ENCODE measurements at regions not wholly inside any gene's neighbourhood (a gene's known extent, or its start where the extent isn't known, plus 50 kb on each side); places are given as distances from the start of the nearest gene placed in this dataset.
"Not testable (repeated sequence)": the region's sequence is repeated elsewhere in the genome, so short reads cannot be mapped to it uniquely, and the experiment has no call there.

- not testable (repeated sequence) for FAIRE-seq; DNase-seq (ENCODE audit: insufficient read length, low spot score)
Measured at GRCh38 chr13:111631271-111631670, 310.8 kb downstream of the TEX29 start.

- no peak for FAIRE-seq
Measured at GRCh38 chr13:111632906-111633305, 312.5 kb downstream of the TEX29 start.

GRCh38 chr13:111633401-111633800 lies 313.0 kb downstream of the TEX29 start:
- FAIRE-seq = no peak

More at GRCh38 chr13:111632906-111633305, 312.5 kb downstream of the TEX29 start:
- DNase-seq (ENCODE audit: insufficient read length, low spot score) = no peak

GRCh38 chr13:111634410-111634809 lies 314.0 kb downstream of the TEX29 start:
- no peak for DNase-seq (ENCODE audit: insufficient read length, low spot score)
- no peak for FAIRE-seq

More at GRCh38 chr13:111633401-111633800, 313.0 kb downstream of the TEX29 start:
- no peak for DNase-seq (ENCODE audit: insufficient read length, low spot score)

GRCh38 chr13:111636271-111636670 lies 315.8 kb downstream of the TEX29 start:
- no peak for FAIRE-seq
- no peak for DNase-seq (ENCODE audit: insufficient read length, low spot score)

GRCh38 chr13:111636804-111637203 lies 316.4 kb downstream of the TEX29 start:
- DNase-seq (ENCODE audit: insufficient read length, low spot score) = no peak
- FAIRE-seq = no peak

- no peak for FAIRE-seq
- DNase-seq (ENCODE audit: insufficient read length, low spot score) = no peak
Measured at GRCh38 chr13:111637365-111637764, 316.9 kb downstream of the TEX29 start.

- no peak for DNase-seq (ENCODE audit: insufficient read length, low spot score)
- FAIRE-seq = no peak
Measured at GRCh38 chr13:111638233-111638632, 317.8 kb downstream of the TEX29 start.

- DNase-seq (ENCODE audit: insufficient read length, low spot score) (no peak), FAIRE-seq (no peak)
Measured at GRCh38 chr13:111639196-111639705, 318.8 kb downstream of the TEX29 start.

GRCh38 chr13:111640006-111640405 lies 319.6 kb downstream of the TEX29 start:
- no peak for DNase-seq (ENCODE audit: insufficient read length, low spot score)

GRCh38 chr13:111640476-111640875 lies 320.0 kb downstream of the TEX29 start:
- no peak for FAIRE-seq
- DNase-seq (ENCODE audit: insufficient read length, low spot score) = no peak

More at GRCh38 chr13:111640006-111640405, 319.6 kb downstream of the TEX29 start:
- FAIRE-seq = no peak

GRCh38 chr13:111642156-111642767 lies 321.8 kb downstream of the TEX29 start:
- FAIRE-seq = no peak
- DNase-seq (ENCODE audit: insufficient read length, low spot score) = no peak

GRCh38 chr13:111644750-111645149 lies 324.3 kb downstream of the TEX29 start:
- DNase-seq (ENCODE audit: insufficient read length, low spot score) (no peak), FAIRE-seq (no peak)

GRCh38 chr13:111645198-111645597 lies 324.8 kb downstream of the TEX29 start:
- no peak for DNase-seq (ENCODE audit: insufficient read length, low spot score)
- no peak for FAIRE-seq

GRCh38 chr13:111645598-111646455 lies 325.4 kb downstream of the TEX29 start:
- no peak for FAIRE-seq
- DNase-seq (ENCODE audit: insufficient read length, low spot score) = no peak

- no peak for FAIRE-seq
- no peak for DNase-seq (ENCODE audit: insufficient read length, low spot score)
Measured at GRCh38 chr13:111646456-111646855, 326.0 kb downstream of the TEX29 start.

- FAIRE-seq (no peak), DNase-seq (ENCODE audit: insufficient read length, low spot score) (no peak)
Measured at GRCh38 chr13:111648885-111649284, 328.4 kb downstream of the TEX29 start.

GRCh38 chr13:111650626-111651025 lies 330.2 kb downstream of the TEX29 start:
- no peak for DNase-seq (ENCODE audit: insufficient read length, low spot score)

GRCh38 chr13:111652676-111653075 lies 332.2 kb downstream of the TEX29 start:
- DNase-seq (ENCODE audit: insufficient read length, low spot score) = no peak
- FAIRE-seq = no peak

More at GRCh38 chr13:111650626-111651025, 330.2 kb downstream of the TEX29 start:
- FAIRE-seq = no peak

GRCh38 chr13:111654531-111654930 lies 334.1 kb downstream of the TEX29 start:
- FAIRE-seq (no peak), DNase-seq (ENCODE audit: insufficient read length, low spot score) (no peak)

- FAIRE-seq = no peak
- DNase-seq (ENCODE audit: insufficient read length, low spot score) = no peak
Measured at GRCh38 chr13:111656439-111656838, 336.0 kb downstream of the TEX29 start.

- no peak for FAIRE-seq
Measured at GRCh38 chr13:111657013-111657412, 336.6 kb downstream of the TEX29 start.

More at GRCh38 chr13:111657013-111657412, 336.6 kb downstream of the TEX29 start:
- no peak for DNase-seq (ENCODE audit: insufficient read length, low spot score)

Data from HTR-8/SVneo (cell line).